SK-N-SH (cell line): ENCODE measurements at regions not wholly inside any gene's neighbourhood (a gene's known extent, or its start where the extent isn't known, plus 50 kb on each side); places are given as distances from the start of the nearest gene placed in this dataset.

Source experiments
- CTCF ChIA-PET: fragments of 300-600, 350-600 bp; formaldehyde crosslinking; extraction: SDS; loops from one replicate; lab custom pipeline; 2021; lab: Yijun Ruan, JAX
- POLR2A ChIA-PET: fragments of 350-600 bp; sonication (Branson Sonifier 250); formaldehyde crosslinking; extraction: SDS; loops from one replicate; lab custom pipeline; 2020; ENCODE audit warnings: antibody characterized with exemption, inconsistent platforms; lab: Yijun Ruan, JAX
- DNase-seq: peaks from one replicate; pipeline ENCODE4 v3.0.0; 2012
- H2AFZ ChIP-seq: fragments of 200-600 bp; sonication (generic); 2 replicates; pipeline ENCODE4 v1.8.1; 2016; ENCODE audit warnings: antibody characterized with exemption, mild to moderate bottlenecking, low read depth
- H3F3A ChIP-seq: fragments of 200-600 bp; sonication (generic); replicated peaks from 2 replicates; pipeline ENCODE3; 2016; ENCODE audit warnings: antibody characterized with exemption, mild to moderate bottlenecking; ENCODE audit not compliant: insufficient read depth
- H3K27ac ChIP-seq, 2 experiments: fragments of 200-500 bp in 1 of 2; fragments of 200-600 bp in 1 of 2; sonication (Bioruptor generic) in 1 of 2; sonication (generic), shearing (Covaris generic) in 1 of 2; 2 replicates each; pipeline versions ENCODE4 v1.5.1 to v1.6.1; 2014 to 2016; ENCODE audit warnings: low read depth in 2 of 2, inconsistent platforms in 1 of 2, low read length in 1 of 2, mild to moderate bottlenecking in 1 of 2, mixed read lengths in 1 of 2
- H3K27me3 ChIP-seq: fragments of 200-600 bp; sonication (generic), shearing (Covaris generic); 2 replicates; pipeline ENCODE4 v1.6.1; 2016; ENCODE audit warnings: mixed run types; ENCODE audit not compliant: insufficient read depth
- H3K36me3 ChIP-seq, 2 experiments: fragments of 200-500 bp in 1 of 2; fragments of 200-600 bp in 1 of 2; sonication (Bioruptor generic) in 1 of 2; sonication (generic) in 1 of 2; replicated peaks in 1 of 2; 2 replicates each; pipeline versions ENCODE3 to v1.5.1; 2014 to 2016; ENCODE audit warnings: low read length in 1 of 2, mild to moderate bottlenecking in 1 of 2; ENCODE audit not compliant: insufficient read depth in 2 of 2, control insufficient read depth in 1 of 2
- H3K4me1 ChIP-seq, 2 experiments: fragments of 200-500 bp in 1 of 2; fragments of 200-600 bp in 1 of 2; sonication (Bioruptor generic) in 1 of 2; sonication (generic), shearing (Covaris generic) in 1 of 2; 2 replicates each; pipeline versions ENCODE4 v1.5.1 to v1.6.1; 2014 to 2016; ENCODE audit warnings: low read depth in 1 of 2, low read length in 1 of 2, mixed run types in 1 of 2; ENCODE audit not compliant: insufficient read depth in 2 of 2, control insufficient read depth in 1 of 2
- H3K4me2 ChIP-seq: fragments of 200-600 bp; sonication (generic), shearing (Covaris generic); 2 replicates; pipeline ENCODE4 v1.6.1; 2017; ENCODE audit warnings: mixed run types
- H3K4me3 ChIP-seq, 2 experiments: fragments of 200-500 bp in 1 of 2; fragments of 200-600 bp in 1 of 2; sonication (Bioruptor generic) in 1 of 2; sonication (generic), shearing (Covaris generic) in 1 of 2; 2 replicates each; pipeline versions ENCODE4 v1.5.1 to v1.8.1; 2014 to 2016; ENCODE audit warnings: low read depth in 2 of 2, inconsistent platforms in 1 of 2, low read length in 1 of 2, mild to moderate bottlenecking in 1 of 2, mixed read lengths in 1 of 2, moderate library complexity in 1 of 2
- H3K79me2 ChIP-seq: fragments of 200-600 bp; sonication (generic); 2 replicates; pipeline ENCODE4 v1.8.1; 2017; ENCODE audit warnings: mild to moderate bottlenecking; ENCODE audit not compliant: insufficient read depth
- H3K9ac ChIP-seq: fragments of 200-600 bp; sonication (generic); 2 replicates; pipeline ENCODE4 v1.6.1; 2017; ENCODE audit warnings: mixed run types
- H3K9me2 ChIP-seq: fragments of 200-600 bp; sonication (generic); 2 replicates; pipeline ENCODE4 v1.6.1; 2017; ENCODE audit warnings: mixed run types
- H3K9me3 ChIP-seq: fragments of 200-600 bp; sonication (generic); 2 replicates; pipeline ENCODE4 v1.6.1; 2017; ENCODE audit warnings: mixed run types, mild to moderate bottlenecking, moderate library complexity
- H4K20me1 ChIP-seq: fragments of 200-600 bp; sonication (generic); 2 replicates; pipeline ENCODE4 v1.6.1; 2017; ENCODE audit warnings: mild to moderate bottlenecking, mixed run types; ENCODE audit not compliant: insufficient read depth
- CHD2 ChIP-seq: fragments of 150-350 bp; IDR thresholded peaks from 2 replicates; pipeline ENCODE4 v1.6.1; 2018; ENCODE audit warnings: low read length; ENCODE audit not compliant: partially characterized antibody
- EP300 ChIP-seq, 2 experiments: IDR thresholded peaks; 2 replicates each; pipeline versions ENCODE4 v1.4.0 to v1.6.1; 2012; ENCODE audit warnings: borderline replicate concordance in 1 of 2, low read depth in 1 of 2, low read length in 1 of 2
- EZH2phosphoT487 ChIP-seq: fragments of 200-600 bp; sonication (generic); IDR thresholded peaks from 2 replicates; pipeline ENCODE4 v1.6.1; 2017; ENCODE audit warnings: low read depth, mixed run types, mild to moderate bottlenecking, antibody characterized with exemption, moderate library complexity, borderline replicate concordance
- FOSL2 ChIP-seq: IDR thresholded peaks from 2 replicates; pipeline ENCODE4 v1.4.0; 2012; ENCODE audit warnings: low read depth, mild to moderate bottlenecking, moderate library complexity, borderline replicate concordance
- FOXM1 ChIP-seq: IDR thresholded peaks from 2 replicates; pipeline ENCODE4 v1.4.0; 2012; ENCODE audit warnings: low read depth, mild to moderate bottlenecking
- GABPA ChIP-seq: IDR thresholded peaks from 2 replicates; pipeline ENCODE4 v1.4.0; 2012; ENCODE audit warnings: low read depth, mild to moderate bottlenecking
- GATA2 ChIP-seq: sonication (generic); formaldehyde crosslinking; IDR thresholded peaks from 2 replicates; pipeline ENCODE4 v1.5.0; 2020; ENCODE audit warnings: mild to moderate bottlenecking, missing genetic modification reagents
- MEF2A ChIP-seq: IDR thresholded peaks from 2 replicates; pipeline ENCODE4 v1.4.0; 2012; ENCODE audit warnings: low read depth, borderline replicate concordance
- NRF1 ChIP-seq: IDR thresholded peaks from 2 replicates; pipeline ENCODE4 v1.6.1; 2012; ENCODE audit warnings: low read depth, mild to moderate bottlenecking, low read length
- PBX3 ChIP-seq: IDR thresholded peaks from 2 replicates; pipeline ENCODE4; 2012
- POLR2AphosphoS5 ChIP-seq: IDR thresholded peaks from 2 replicates; pipeline ENCODE4 v1.6.1; 2012; ENCODE audit warnings: low read depth, low read length
- RFX5 ChIP-seq: IDR thresholded peaks from 2 replicates; pipeline ENCODE4 v1.6.1; 2012; ENCODE audit warnings: mild to moderate bottlenecking, improper control_type of control experiment, low read length
- RXRA ChIP-seq: IDR thresholded peaks from 2 replicates; pipeline ENCODE4 v1.4.0; 2012; ENCODE audit warnings: low read depth, mild to moderate bottlenecking, borderline replicate concordance
- SIN3A ChIP-seq: IDR thresholded peaks from 2 replicates; pipeline ENCODE4 v1.6.1; 2012; ENCODE audit warnings: low read depth, mild to moderate bottlenecking, low read length, moderate library complexity, borderline replicate concordance
- SMC3 ChIP-seq: IDR thresholded peaks from 2 replicates; pipeline ENCODE4 v1.6.1; 2012; ENCODE audit warnings: low read depth, low read length, improper control_type of control experiment
- TCF12 ChIP-seq: IDR thresholded peaks from 2 replicates; pipeline ENCODE4 v1.4.0; 2012
- TEAD4 ChIP-seq: IDR thresholded peaks from 2 replicates; pipeline ENCODE4 v1.4.0; 2012; ENCODE audit warnings: mild to moderate bottlenecking, borderline replicate concordance; ENCODE audit not compliant: insufficient read depth
- USF1 ChIP-seq: IDR thresholded peaks from 2 replicates; pipeline ENCODE4 v1.4.0; 2012; ENCODE audit warnings: low read depth, borderline replicate concordance
- YY1 ChIP-seq: IDR thresholded peaks from 2 replicates; pipeline ENCODE4 v1.4.0; 2012; ENCODE audit warnings: low read depth, mild to moderate bottlenecking
- WGBS: methylation state at CpG from one replicate; pipeline ENCODE4 v1.1.6; 2017; ENCODE audit warnings: low lambda C conversion rate; 5-methylcytosine and 5-hydroxymethylcytosine counted together
- TF ChIP-seq, protein P1 (sequence below): IDR thresholded peaks from 2 replicates; pipeline ENCODE4 v1.6.1; 2012; ENCODE audit warnings: mild to moderate bottlenecking, low read depth, low read length, moderate library complexity
- TF ChIP-seq, protein P2 (sequence below): IDR thresholded peaks from 2 replicates; pipeline ENCODE4 v1.4.0; 2012; ENCODE audit warnings: low read depth, borderline replicate concordance

DNA sequence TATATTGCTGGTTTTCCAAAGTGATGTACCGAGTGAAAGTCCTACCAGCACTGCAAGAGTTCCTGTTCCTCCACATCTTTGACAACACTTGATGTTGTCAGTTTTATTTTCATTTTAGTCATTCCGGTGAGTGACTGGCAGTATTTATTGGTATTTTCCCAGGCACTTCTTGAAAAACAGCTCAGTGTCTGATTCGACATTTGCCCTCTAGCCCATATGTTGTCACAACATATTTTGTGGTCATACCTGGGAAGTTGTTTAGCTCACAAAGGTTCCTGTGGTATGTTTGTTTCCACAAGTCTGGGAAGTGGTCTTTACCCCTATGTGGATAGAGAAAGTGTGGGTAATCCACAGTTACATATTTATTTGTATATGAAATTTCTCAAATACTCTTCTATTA is 463.6 kb downstream of the HAPSTR1 start:
- Histone ChIP-seq H3K9ac (no peak overlapping the region), H3K27me3 (no peaks in the 10 kb centered on the region), H4K20me1 (no peaks in the 10 kb centered on the region), H3K4me1 (no peaks in the 10 kb centered on the region), H3F3A (no peaks in the 10 kb centered on the region), H3K4me2 (no peak overlapping the region), H3K4me3 (no peak overlapping the region), H3K79me2 (no peaks in the 10 kb centered on the region), H3K27ac (no peak overlapping the region), H2AFZ (no peak overlapping the region), H3K36me3 (no peaks in the 10 kb centered on the region), H3K9me3 (no peaks in the 10 kb centered on the region), H3K9me2 (no peaks in the 10 kb centered on the region)
- DNase-seq, result no peak
- ChIA-PET CTCF (no interaction called here), POLR2A (no interaction called here)
- TF ChIP-seq SIN3A (no peak), RFX5 (no peak), FOSL2 (no peak), YY1 (no peak)
- TF ChIP-seq, protein P1, sequence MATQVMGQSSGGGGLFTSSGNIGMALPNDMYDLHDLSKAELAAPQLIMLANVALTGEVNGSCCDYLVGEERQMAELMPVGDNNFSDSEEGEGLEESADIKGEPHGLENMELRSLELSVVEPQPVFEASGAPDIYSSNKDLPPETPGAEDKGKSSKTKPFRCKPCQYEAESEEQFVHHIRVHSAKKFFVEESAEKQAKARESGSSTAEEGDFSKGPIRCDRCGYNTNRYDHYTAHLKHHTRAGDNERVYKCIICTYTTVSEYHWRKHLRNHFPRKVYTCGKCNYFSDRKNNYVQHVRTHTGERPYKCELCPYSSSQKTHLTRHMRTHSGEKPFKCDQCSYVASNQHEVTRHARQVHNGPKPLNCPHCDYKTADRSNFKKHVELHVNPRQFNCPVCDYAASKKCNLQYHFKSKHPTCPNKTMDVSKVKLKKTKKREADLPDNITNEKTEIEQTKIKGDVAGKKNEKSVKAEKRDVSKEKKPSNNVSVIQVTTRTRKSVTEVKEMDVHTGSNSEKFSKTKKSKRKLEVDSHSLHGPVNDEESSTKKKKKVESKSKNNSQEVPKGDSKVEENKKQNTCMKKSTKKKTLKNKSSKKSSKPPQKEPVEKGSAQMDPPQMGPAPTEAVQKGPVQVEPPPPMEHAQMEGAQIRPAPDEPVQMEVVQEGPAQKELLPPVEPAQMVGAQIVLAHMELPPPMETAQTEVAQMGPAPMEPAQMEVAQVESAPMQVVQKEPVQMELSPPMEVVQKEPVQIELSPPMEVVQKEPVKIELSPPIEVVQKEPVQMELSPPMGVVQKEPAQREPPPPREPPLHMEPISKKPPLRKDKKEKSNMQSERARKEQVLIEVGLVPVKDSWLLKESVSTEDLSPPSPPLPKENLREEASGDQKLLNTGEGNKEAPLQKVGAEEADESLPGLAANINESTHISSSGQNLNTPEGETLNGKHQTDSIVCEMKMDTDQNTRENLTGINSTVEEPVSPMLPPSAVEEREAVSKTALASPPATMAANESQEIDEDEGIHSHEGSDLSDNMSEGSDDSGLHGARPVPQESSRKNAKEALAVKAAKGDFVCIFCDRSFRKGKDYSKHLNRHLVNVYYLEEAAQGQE, result no peak
- 16% methylated on average over 3 of the region's 3 CpGs for WGBS

GRCh38 chr16:9556949-9557665 is 465.7 kb downstream of the HAPSTR1 start:
- Histone ChIP-seq H4K20me1 (no peaks in the 10 kb centered on the region), H3K9me3 (no peaks in the 10 kb centered on the region), H3K4me2 (no peak overlapping the region), H3K27ac (no peak overlapping the region), H3K27me3 (no peaks in the 10 kb centered on the region), H3K4me3 (no peak overlapping the region), H3K4me1 (no peaks in the 10 kb centered on the region), H3K9me2 (no peaks in the 10 kb centered on the region), H2AFZ (no peak overlapping the region), H3K36me3 (no peaks in the 10 kb centered on the region), H3F3A (no peaks in the 10 kb centered on the region), H3K79me2 (no peaks in the 10 kb centered on the region), H3K9ac (no peak overlapping the region)
- 10% methylated on average over 7 of the region's 7 CpGs for WGBS
- DNase-seq, result no peak
- ChIA-PET CTCF (no interaction called here), POLR2A (no interaction called here)
- no peak for TF ChIP-seq GABPA
- TF ChIP-seq RXRA, result no peak
- TF ChIP-seq EP300 (IDR thresholded peaks at IDR 0.05; ENCODE audit: borderline replicate concordance in 1 of 2, low read depth in 1 of 2, low read length in 1 of 2), result no peak
- no peak for TF ChIP-seq PBX3
- no peak for TF ChIP-seq MEF2A
- TF ChIP-seq GATA2 (CRISPR knock-in tag), result no peak
- TF ChIP-seq, protein P2, sequence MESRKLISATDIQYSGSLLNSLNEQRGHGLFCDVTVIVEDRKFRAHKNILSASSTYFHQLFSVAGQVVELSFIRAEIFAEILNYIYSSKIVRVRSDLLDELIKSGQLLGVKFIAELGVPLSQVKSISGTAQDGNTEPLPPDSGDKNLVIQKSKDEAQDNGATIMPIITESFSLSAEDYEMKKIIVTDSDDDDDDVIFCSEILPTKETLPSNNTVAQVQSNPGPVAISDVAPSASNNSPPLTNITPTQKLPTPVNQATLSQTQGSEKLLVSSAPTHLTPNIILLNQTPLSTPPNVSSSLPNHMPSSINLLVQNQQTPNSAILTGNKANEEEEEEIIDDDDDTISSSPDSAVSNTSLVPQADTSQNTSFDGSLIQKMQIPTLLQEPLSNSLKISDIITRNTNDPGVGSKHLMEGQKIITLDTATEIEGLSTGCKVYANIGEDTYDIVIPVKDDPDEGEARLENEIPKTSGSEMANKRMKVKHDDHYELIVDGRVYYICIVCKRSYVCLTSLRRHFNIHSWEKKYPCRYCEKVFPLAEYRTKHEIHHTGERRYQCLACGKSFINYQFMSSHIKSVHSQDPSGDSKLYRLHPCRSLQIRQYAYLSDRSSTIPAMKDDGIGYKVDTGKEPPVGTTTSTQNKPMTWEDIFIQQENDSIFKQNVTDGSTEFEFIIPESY, result no peak
- TF ChIP-seq EZH2phosphoT487, result no peak
- no peak for TF ChIP-seq TEAD4
- TF ChIP-seq YY1, result no peak
- TF ChIP-seq NRF1, result no peak
- no peak for TF ChIP-seq FOXM1
- TF ChIP-seq CHD2, result no peak
- TF ChIP-seq SMC3, result no peak
- no peak for TF ChIP-seq TCF12
- no peak for TF ChIP-seq POLR2AphosphoS5
- TF ChIP-seq USF1, result no peak
- no peak for TF ChIP-seq FOSL2
